GM12892 (cell line): ENCODE measurements at regions not wholly inside any gene's neighbourhood (a gene's known extent, or its start where the extent isn't known, plus 50 kb on each side); places are given as distances from the start of the nearest gene placed in this dataset.

Experiments
- DNase-seq: peaks from one replicate; pipeline ENCODE4 v3.0.0; 2011; ENCODE audit not compliant: insufficient read length
- FAIRE-seq: peaks from 2 replicates; lab custom pipeline; 2011; peaks lifted over from hg19 to GRCh38; lab: Jason Lieb, UNC
- POLR2A ChIP-seq: IDR thresholded peaks from 2 replicates; pipeline ENCODE4 v1.6.1; 2011; ENCODE audit warnings: low read depth, low read length, control low read depth
- POLR2AphosphoS5 ChIP-seq: IDR thresholded peaks from 2 replicates; pipeline ENCODE4 v1.6.1; 2011; ENCODE audit warnings: low read depth, low read length, control low read depth
- TAF1 ChIP-seq: IDR thresholded peaks from 2 replicates; pipeline ENCODE4 v1.6.1; 2011; ENCODE audit warnings: low read depth, mild to moderate bottlenecking, control low read depth, low read length, borderline replicate concordance

GRCh38 chr19:30074741-30075715, 133.0 kb downstream of the URI1 start:
- no peak for TF ChIP-seq POLR2AphosphoS5
- TF ChIP-seq POLR2A: no peak
- no peak for TF ChIP-seq TAF1
- no peak for FAIRE-seq

GRCh38 chr19:30076101-30076551, 134.1 kb downstream of the URI1 start:
- TF ChIP-seq TAF1 (no peak), POLR2AphosphoS5 (no peak), POLR2A (no peak)
- DNase-seq (no peak), FAIRE-seq (no peak)

More at GRCh38 chr19:30074741-30075715, 133.0 kb downstream of the URI1 start:
- DNase-seq: no peak

- FAIRE-seq: no peak
- DNase-seq: no peak
- TF ChIP-seq POLR2A (no peak), TAF1 (no peak), POLR2AphosphoS5 (no peak)
These were observed 135.0 kb downstream of the URI1 start for GRCh38 chr19:30076751-30077670.

- TF ChIP-seq TAF1 (no peak), POLR2AphosphoS5 (no peak), POLR2A (no peak)
- DNase-seq (no peak), FAIRE-seq (no peak)
These were observed 135.9 kb downstream of the URI1 start for GRCh38 chr19:30077851-30078355.

- FAIRE-seq (no peak), DNase-seq (no peak)
- TF ChIP-seq POLR2AphosphoS5 (no peak), TAF1 (no peak), POLR2A (no peak)
These were observed 136.4 kb downstream of the URI1 start for GRCh38 chr19:30078381-30078910.

GRCh38 chr19:30079200-30079599, 137.2 kb downstream of the URI1 start:
- FAIRE-seq: no peak
- TF ChIP-seq POLR2A: no peak
- no peak for TF ChIP-seq TAF1
- TF ChIP-seq POLR2AphosphoS5: no peak
- no peak for DNase-seq

- no peak for DNase-seq
- no peak for FAIRE-seq
- TF ChIP-seq POLR2AphosphoS5 (no peak), POLR2A (no peak), TAF1 (no peak)
These were observed 140.1 kb downstream of the URI1 start for GRCh38 chr19:30082168-30082567.

GRCh38 chr19:30082611-30083010, 140.6 kb downstream of the URI1 start:
- no peak for DNase-seq
- no peak for FAIRE-seq
- no peak for TF ChIP-seq POLR2AphosphoS5
- TF ChIP-seq TAF1: no peak
- no peak for TF ChIP-seq POLR2A

- FAIRE-seq (no peak), DNase-seq (no peak)
- TF ChIP-seq POLR2AphosphoS5 (no peak), TAF1 (no peak), POLR2A (no peak)
These were observed 141.2 kb downstream of the URI1 start for GRCh38 chr19:30083125-30083681.

- no peak for TF ChIP-seq TAF1
- TF ChIP-seq POLR2A: no peak
- no peak for TF ChIP-seq POLR2AphosphoS5
- FAIRE-seq (no peak), DNase-seq (no peak)
These were observed 141.7 kb downstream of the URI1 start for GRCh38 chr19:30083701-30084156.
